SU-DHL-6 (cell line): ENCODE measurements at regions not wholly inside any gene's neighbourhood (a gene's known extent, or its start where the extent isn't known, plus 50 kb on each side); places are given as distances from the start of the nearest gene placed in this dataset.
"Not testable (repeated sequence)": the region's sequence is repeated elsewhere in the genome, so short reads cannot be mapped to it uniquely, and the experiment has no call there.

Source experiments
- CTCF ChIP-seq: fragments of 200-600 bp; sonication (generic); IDR thresholded peaks from one replicate; pipeline ENCODE4 v1.5.1; 2017; ENCODE audit warnings: antibody characterized with exemption, mild to moderate bottlenecking, low read length, moderate library complexity; ENCODE audit not compliant: insufficient read depth, poor library complexity, severe bottlenecking
- EZH2phosphoT487 ChIP-seq: fragments of 200-600 bp; sonication (generic), shearing (Covaris generic); conservative IDR thresholded peaks from 2 replicates; pipeline ENCODE4 v1.6.1; 2018; ENCODE audit warnings: mild to moderate bottlenecking, antibody characterized with exemption, low read length, moderate library complexity, mixed read lengths

DNA sequence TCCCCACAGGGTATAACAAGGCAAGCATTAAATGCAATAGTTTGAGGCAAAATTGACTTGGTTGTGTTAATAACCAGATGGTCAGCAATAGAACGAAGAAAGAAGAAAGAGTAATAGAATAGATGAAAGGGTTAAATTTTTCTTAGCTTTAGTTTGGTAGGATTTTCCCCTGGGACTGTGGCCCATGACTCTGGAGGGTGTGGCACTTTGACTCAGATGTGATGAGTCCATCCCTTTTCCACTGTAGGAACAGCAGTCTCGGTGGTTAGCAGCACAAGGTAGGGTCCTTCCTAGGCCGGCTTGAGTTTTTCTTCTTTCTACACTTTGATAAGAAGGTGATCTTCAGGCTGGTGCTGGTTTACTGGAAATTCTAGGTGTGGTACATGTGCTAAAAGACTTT lies 321.0 kb downstream of the CGGBP1 start:
- TF ChIP-seq CTCF, EZH2phosphoT487: not testable (repeated sequence)
